Neural crest cell (in vitro differentiated cells): ENCODE measurements at regions not wholly inside any gene's neighbourhood (a gene's known extent, or its start where the extent isn't known, plus 50 kb on each side); places are given as distances from the start of the nearest gene placed in this dataset.

Source experiments
- DNase-seq: peaks from one replicate; pipeline ENCODE4 v3.0.0; 2021; ENCODE audit warnings: low read depth, mixed read lengths, low spot score
- H3K27ac Mint-ChIP-seq: one replicate; pipeline ENCODE4 v1.8.0; 2021; ENCODE audit warnings: mild to moderate bottlenecking, mixed read lengths; ENCODE audit not compliant: unreplicated experiment
- H3K27me3 Mint-ChIP-seq: 2 replicates; pipeline ENCODE4 v1.8.0; 2021; ENCODE audit warnings: low read depth, mild to moderate bottlenecking, mixed read lengths
- H3K36me3 Mint-ChIP-seq: 2 replicates; pipeline ENCODE4 v1.8.0; 2021; ENCODE audit warnings: low read depth, mild to moderate bottlenecking, mixed read lengths
- H3K4me1 Mint-ChIP-seq: 2 replicates; pipeline ENCODE4 v1.8.0; 2021; ENCODE audit warnings: mixed read lengths
- H3K4me3 Mint-ChIP-seq: one replicate; pipeline ENCODE4 v1.8.0; 2021; ENCODE audit warnings: mild to moderate bottlenecking, mixed read lengths
- H3K9me3 Mint-ChIP-seq: 2 replicates; pipeline ENCODE4 v1.8.0; 2021; ENCODE audit warnings: mixed read lengths
- CTCF ChIP-seq: fragments of 200-600 bp; sonication (generic); conservative IDR thresholded peaks from 2 replicates; pipeline ENCODE4 v1.5.0; 2021; ENCODE audit warnings: antibody characterized with exemption, mild to moderate bottlenecking

GRCh38 chr6:138550346-138550767 is 51.1 kb upstream of the NHSL1 start:
- peaks cover 56% of the 10 kb centered on the region for H3K4me1 Mint-ChIP-seq
- H3K9me3 Mint-ChIP-seq, result no peaks in the 10 kb centered on the region
- no peak for TF ChIP-seq CTCF
- no peak overlapping the region for H3K4me3 Mint-ChIP-seq
- no peak for DNase-seq
- H3K27me3 Mint-ChIP-seq, result no peaks in the 10 kb centered on the region
- H3K27ac Mint-ChIP-seq, result no peak overlapping the region
- H3K36me3 Mint-ChIP-seq, result peaks cover 2% of the 10 kb centered on the region

- DNase-seq, result no peak
- no peak overlapping the region for H3K27ac Mint-ChIP-seq
- H3K27me3 Mint-ChIP-seq, result no peaks in the 10 kb centered on the region
- peaks cover 2% of the 10 kb centered on the region for H3K36me3 Mint-ChIP-seq
- H3K4me3 Mint-ChIP-seq, result no peak overlapping the region
- peaks cover 60% of the 10 kb centered on the region for H3K4me1 Mint-ChIP-seq
- no peaks in the 10 kb centered on the region for H3K9me3 Mint-ChIP-seq
- TF ChIP-seq CTCF, result no peak
Measured at GRCh38 chr6:138554146-138554545, 54.9 kb upstream of the NHSL1 start.

- Mint-ChIP-seq H3K9me3 (no peaks in the 10 kb centered on the region), H3K4me3 (peak overlapping the region; percentile 29), H3K36me3 (peaks cover 2% of the 10 kb centered on the region), H3K4me1 (peaks cover 64% of the 10 kb centered on the region), H3K27ac (peak overlapping the region; percentile 64), H3K27me3 (no peaks in the 10 kb centered on the region)
- TF ChIP-seq CTCF, result no peak
- no peak for DNase-seq
Measured at GRCh38 chr6:138555421-138555988, 56.2 kb upstream of the NHSL1 start.

- H3K27ac Mint-ChIP-seq, result no peak overlapping the region
- peaks cover 7% of the 10 kb centered on the region for H3K36me3 Mint-ChIP-seq
Measured at GRCh38 chr6:138557147-138557546, 57.9 kb upstream of the NHSL1 start.

GRCh38 chr6:138559143-138559542 is 59.8 kb upstream of the NHSL1 start:
- Mint-ChIP-seq H3K27ac (no peak overlapping the region), H3K36me3 (peaks cover 13% of the 10 kb centered on the region), H3K4me1 (peaks cover 62% of the 10 kb centered on the region), H3K9me3 (peaks cover 5% of the 10 kb centered on the region), H3K4me3 (no peak overlapping the region), H3K27me3 (no peaks in the 10 kb centered on the region)
- no peak for TF ChIP-seq CTCF
- DNase-seq, result no peak

More at GRCh38 chr6:138557147-138557546, 57.9 kb upstream of the NHSL1 start:
- H3K4me1 Mint-ChIP-seq, result peaks cover 68% of the 10 kb centered on the region
- no peaks in the 10 kb centered on the region for H3K27me3 Mint-ChIP-seq
- no peak for DNase-seq
- no peak overlapping the region for H3K4me3 Mint-ChIP-seq
- H3K9me3 Mint-ChIP-seq, result no peaks in the 10 kb centered on the region
- TF ChIP-seq CTCF, result no peak
